ENCODE measurements at regions not wholly inside any gene's neighbourhood (a gene's known extent, or its start where the extent isn't known, plus 50 kb on each side); places are given as distances from the start of the nearest gene placed in this dataset.

DNA sequence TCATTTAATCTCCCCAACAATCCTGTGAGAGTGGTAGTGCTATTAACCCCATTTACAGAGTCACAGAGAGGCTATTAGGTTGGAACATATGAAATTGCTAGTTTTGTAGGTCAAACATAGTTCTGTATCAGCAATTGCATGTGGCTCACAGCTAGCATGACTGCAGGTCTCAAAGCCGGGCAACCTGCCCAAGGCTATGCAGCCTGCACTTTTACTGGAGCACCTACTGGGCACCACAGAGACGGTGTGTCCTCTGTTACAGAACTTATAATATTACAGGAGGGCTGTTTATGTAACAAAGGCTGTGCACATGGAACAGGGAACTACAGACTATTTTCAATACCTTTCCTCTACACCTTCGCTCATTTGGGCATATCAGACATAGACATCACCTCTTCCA is 355.8 kb downstream of the RPS24 start:
- TF ChIP-seq, protein P1, sequence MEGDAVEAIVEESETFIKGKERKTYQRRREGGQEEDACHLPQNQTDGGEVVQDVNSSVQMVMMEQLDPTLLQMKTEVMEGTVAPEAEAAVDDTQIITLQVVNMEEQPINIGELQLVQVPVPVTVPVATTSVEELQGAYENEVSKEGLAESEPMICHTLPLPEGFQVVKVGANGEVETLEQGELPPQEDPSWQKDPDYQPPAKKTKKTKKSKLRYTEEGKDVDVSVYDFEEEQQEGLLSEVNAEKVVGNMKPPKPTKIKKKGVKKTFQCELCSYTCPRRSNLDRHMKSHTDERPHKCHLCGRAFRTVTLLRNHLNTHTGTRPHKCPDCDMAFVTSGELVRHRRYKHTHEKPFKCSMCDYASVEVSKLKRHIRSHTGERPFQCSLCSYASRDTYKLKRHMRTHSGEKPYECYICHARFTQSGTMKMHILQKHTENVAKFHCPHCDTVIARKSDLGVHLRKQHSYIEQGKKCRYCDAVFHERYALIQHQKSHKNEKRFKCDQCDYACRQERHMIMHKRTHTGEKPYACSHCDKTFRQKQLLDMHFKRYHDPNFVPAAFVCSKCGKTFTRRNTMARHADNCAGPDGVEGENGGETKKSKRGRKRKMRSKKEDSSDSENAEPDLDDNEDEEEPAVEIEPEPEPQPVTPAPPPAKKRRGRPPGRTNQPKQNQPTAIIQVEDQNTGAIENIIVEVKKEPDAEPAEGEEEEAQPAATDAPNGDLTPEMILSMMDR (conservative IDR thresholded peaks at IDR 0.05 in 1 of 2, IDR thresholded peaks at IDR 0.05 in 1 of 2; ENCODE audit: extremely low read depth in 1 of 2, insufficient read depth in 1 of 2, low read depth in 1 of 2, low read length in 2 of 2), result no peak
- no peak for TF ChIP-seq EZH2 (IDR thresholded peaks at IDR 0.05; ENCODE audit: borderline replicate concordance, low read length)

Measured in mammary epithelial cell (primary cell).